ENCODE measurements at regions not wholly inside any gene's neighbourhood (a gene's known extent, or its start where the extent isn't known, plus 50 kb on each side); places are given as distances from the start of the nearest gene placed in this dataset.

DNA sequence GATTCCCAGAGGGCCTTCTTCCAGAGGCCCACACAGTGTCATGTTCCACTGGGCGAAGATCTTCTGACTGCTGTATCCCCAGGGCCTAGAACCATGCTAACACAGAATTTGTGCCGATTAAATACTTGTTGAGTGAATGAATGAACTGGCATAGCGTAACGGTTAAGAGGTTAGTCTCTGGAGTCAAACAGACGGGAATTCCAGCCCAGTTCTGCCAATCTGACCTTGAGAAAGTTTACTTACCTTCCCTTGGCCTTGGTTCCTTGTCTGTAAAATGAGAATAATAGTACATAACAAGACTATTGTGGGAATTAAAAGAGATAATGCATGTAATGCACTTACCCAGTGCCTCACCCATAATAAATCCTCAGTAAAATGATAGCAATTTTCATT, 58.3 kb upstream of the PLAC1 start:
- DNase-seq, result no peak

DNA sequence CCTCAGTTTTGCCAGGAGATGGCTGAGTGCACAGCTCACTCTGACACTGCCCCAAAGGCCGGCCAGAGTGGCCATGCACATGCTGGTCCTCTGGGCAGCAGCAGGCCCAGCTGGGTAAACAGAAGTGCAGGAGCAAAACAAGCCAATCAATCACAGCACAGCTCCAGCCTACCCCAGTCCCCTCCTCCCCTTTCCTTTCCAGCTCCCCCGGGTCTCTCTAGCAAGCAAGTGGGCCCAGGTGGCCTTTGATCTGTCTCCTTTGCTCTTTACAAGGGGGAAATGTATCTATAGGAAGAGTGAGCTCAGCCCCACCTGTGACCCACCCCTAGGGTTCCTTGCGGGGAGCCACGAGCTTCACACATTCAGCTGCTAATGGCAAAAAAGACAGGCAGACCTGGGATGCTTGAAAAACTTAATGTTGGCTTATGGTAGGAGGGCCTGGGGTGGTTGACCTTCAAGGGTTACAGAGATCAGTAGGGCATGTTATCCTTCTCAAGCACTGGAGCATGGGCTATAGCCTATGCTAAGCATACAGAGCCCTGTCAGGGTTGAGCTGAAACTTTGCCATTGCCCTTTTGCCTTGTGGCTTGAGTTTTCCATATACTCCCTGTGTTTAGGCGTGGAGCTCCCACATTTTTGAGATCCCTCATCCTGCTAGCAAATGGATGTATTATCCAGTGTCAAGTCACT, 57.8 kb upstream of the PLAC1 start:
- no peak for DNase-seq

DNA sequence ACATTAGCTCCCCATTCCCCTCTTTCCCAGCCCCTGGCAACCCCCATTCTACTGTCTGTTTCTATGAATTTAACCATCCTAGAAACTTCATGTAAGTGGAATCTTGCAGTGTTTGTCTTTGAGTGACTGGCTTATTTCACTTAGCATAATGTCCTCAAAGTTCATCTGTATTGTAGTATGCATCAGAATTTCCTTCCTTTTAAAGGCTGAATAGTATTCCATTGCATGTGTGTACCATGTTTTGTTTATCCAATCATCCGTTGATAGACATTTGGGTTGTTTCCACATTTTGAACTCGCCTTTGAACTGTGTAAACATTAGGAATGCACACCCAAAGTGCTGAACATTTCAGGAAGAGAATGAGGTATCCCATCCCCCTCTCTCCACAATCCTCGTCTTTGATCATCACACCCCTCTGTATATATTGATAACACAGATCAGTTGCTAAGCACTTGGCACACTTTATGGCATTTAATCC, 56.4 kb upstream of the PLAC1 start:
- no peak for DNase-seq

DNA sequence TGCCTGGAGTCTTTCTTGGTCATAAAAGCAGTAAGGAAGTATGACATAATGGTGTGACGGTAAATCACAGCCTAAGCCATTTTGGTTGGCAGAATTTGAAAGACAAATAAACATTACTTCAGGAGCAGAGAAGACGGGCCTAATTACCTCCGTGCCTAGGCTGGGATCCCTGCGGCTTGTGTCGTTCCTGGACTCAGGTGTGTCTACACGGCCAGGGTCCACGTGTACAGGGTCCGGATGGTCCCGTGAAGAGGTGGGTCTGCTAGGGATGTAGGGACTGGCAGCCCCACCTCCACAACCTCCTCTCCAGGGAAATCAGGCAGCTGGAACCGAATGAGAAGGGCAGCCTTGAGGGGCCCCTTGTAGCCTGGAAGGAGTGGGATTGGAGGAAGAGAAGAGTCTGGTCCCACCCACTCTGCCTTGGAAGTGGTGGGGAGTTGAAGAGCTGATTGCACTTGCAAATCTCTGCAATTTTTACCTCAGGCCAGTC, 55.4 kb upstream of the PLAC1 start:
- no peak for DNase-seq

DNA sequence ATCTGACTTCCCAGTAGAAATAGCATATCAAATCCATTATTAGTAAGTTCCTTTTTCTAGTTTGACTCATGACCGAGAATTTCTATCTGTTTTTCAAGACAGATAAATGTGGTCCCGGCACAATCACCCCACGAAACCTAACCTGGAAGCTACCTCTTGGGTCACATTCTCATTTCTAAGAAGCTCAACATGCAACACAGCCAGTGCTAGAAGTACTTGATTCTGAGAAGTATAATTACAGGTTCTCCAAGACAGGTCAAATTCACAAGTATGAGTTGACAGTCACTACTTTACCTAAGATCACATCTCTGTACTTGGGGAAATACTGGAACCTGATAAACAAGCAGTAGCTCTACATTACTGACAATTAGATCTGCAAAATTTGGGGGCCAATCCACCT, 54.0 kb upstream of the PLAC1 start:
- no peak for DNase-seq

DNA sequence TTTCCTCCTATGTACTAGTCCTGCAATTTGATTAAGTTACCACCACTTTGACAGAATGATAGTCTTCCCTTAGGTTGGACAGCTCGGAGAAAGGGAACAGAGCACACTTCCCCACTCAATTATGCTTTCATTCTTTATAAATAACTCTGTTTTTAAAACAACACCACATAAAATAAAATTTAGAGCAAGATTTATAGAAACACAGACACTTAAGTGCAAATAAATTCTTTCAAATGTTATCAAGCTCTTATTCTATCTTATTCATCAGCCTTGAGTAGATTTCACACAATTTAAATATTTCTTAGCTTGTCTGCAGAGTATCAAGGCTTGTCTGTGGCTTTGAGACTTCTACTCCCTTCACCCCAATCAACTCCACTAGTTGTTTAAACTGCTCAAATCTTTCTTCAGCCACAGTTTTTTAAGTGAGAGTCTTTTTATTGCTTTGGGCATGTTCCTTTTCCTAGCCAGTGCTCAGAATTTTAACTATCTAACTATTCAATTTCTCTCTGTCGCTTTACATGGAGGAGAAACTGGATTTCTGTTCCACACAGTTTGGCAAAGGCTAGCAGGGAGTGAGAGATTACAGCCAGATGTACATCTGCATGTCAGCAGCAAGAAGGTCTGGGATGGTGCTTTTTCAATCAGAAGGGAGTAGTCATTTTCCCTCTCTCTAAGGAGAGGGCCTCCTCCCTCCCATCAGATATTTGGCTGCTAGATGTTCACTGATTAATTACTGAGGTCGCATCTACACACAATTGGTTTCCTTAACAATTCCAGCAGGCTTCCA, 53.1 kb upstream of the PLAC1 start:
- DNase-seq, result no peak

Data from kidney glomerular epithelial cell (primary cell).